GM12892 (cell line): ENCODE measurements at regions not wholly inside any gene's neighbourhood (a gene's known extent, or its start where the extent isn't known, plus 50 kb on each side); places are given as distances from the start of the nearest gene placed in this dataset.

Source experiments
- POLR2AphosphoS5 ChIP-seq: IDR thresholded peaks from 2 replicates; pipeline ENCODE4 v1.6.1; 2011; ENCODE audit warnings: low read depth, low read length, control low read depth
- TAF1 ChIP-seq: IDR thresholded peaks from 2 replicates; pipeline ENCODE4 v1.6.1; 2011; ENCODE audit warnings: low read depth, mild to moderate bottlenecking, control low read depth, low read length, borderline replicate concordance

DNA sequence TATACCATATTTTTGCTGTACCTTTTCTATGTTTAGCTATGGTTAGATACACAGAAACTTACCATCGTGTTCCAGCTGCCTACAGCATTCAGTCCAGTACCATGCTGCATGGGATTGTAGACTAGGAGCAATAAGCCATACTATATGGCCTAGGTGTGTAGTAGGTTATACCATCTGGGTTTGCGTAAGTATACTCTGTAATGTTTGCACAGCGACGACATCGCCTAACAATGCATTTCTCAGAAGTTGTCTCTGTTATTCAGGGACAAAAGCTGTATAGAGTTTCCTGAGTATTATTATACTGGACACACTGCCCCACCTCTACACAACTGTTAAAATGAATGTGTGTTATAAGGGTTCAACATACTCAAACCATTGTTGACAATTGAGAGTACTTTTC, 93.8 kb upstream of the MKI67 start:
- no peak for TF ChIP-seq TAF1
- no peak for TF ChIP-seq POLR2AphosphoS5
